ENCODE measurements at regions not wholly inside any gene's neighbourhood (a gene's known extent, or its start where the extent isn't known, plus 50 kb on each side); places are given as distances from the start of the nearest gene placed in this dataset.

GRCh38 chr3:103825586-103825985, 1390.8 kb downstream of the ZPLD1 start:
- peaks cover 13% of the 10 kb centered on the region for H3K9me3 Mint-ChIP-seq (ENCODE audit: low read depth)
- H3K36me3 Mint-ChIP-seq (ENCODE audit: low read depth), result peaks cover 2% of the 10 kb centered on the region
- TF ChIP-seq, protein P1, sequence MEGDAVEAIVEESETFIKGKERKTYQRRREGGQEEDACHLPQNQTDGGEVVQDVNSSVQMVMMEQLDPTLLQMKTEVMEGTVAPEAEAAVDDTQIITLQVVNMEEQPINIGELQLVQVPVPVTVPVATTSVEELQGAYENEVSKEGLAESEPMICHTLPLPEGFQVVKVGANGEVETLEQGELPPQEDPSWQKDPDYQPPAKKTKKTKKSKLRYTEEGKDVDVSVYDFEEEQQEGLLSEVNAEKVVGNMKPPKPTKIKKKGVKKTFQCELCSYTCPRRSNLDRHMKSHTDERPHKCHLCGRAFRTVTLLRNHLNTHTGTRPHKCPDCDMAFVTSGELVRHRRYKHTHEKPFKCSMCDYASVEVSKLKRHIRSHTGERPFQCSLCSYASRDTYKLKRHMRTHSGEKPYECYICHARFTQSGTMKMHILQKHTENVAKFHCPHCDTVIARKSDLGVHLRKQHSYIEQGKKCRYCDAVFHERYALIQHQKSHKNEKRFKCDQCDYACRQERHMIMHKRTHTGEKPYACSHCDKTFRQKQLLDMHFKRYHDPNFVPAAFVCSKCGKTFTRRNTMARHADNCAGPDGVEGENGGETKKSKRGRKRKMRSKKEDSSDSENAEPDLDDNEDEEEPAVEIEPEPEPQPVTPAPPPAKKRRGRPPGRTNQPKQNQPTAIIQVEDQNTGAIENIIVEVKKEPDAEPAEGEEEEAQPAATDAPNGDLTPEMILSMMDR (IDR thresholded peaks at IDR 0.05), result no peak
- peaks cover 11% of the 10 kb centered on the region for H3K27me3 Mint-ChIP-seq (ENCODE audit: low read depth)
- DNase-seq (ENCODE audit: low spot score), result no peak
- no peak overlapping the region for H3K4me3 Mint-ChIP-seq (ENCODE audit: unreplicated experiment)
- no peak overlapping the region for H3K27ac Mint-ChIP-seq (ENCODE audit: unreplicated experiment)
- no peaks in the 10 kb centered on the region for H3K4me1 Mint-ChIP-seq (ENCODE audit: low read depth)

GRCh38 chr3:103829723-103830326, 1395.0 kb downstream of the ZPLD1 start:
- TF ChIP-seq, protein P1 (IDR thresholded peaks at IDR 0.05), result no peak
- no peaks in the 10 kb centered on the region for H3K4me1 Mint-ChIP-seq (ENCODE audit: low read depth)
- H3K27ac Mint-ChIP-seq (ENCODE audit: unreplicated experiment), result no peak overlapping the region
- H3K27me3 Mint-ChIP-seq (ENCODE audit: low read depth), result peaks cover 14% of the 10 kb centered on the region
- H3K9me3 Mint-ChIP-seq (ENCODE audit: low read depth), result peaks cover 13% of the 10 kb centered on the region
- no peak overlapping the region for H3K4me3 Mint-ChIP-seq (ENCODE audit: unreplicated experiment)
- H3K36me3 Mint-ChIP-seq (ENCODE audit: low read depth), result peaks cover 2% of the 10 kb centered on the region
- no peak for DNase-seq (ENCODE audit: low spot score)

DNA sequence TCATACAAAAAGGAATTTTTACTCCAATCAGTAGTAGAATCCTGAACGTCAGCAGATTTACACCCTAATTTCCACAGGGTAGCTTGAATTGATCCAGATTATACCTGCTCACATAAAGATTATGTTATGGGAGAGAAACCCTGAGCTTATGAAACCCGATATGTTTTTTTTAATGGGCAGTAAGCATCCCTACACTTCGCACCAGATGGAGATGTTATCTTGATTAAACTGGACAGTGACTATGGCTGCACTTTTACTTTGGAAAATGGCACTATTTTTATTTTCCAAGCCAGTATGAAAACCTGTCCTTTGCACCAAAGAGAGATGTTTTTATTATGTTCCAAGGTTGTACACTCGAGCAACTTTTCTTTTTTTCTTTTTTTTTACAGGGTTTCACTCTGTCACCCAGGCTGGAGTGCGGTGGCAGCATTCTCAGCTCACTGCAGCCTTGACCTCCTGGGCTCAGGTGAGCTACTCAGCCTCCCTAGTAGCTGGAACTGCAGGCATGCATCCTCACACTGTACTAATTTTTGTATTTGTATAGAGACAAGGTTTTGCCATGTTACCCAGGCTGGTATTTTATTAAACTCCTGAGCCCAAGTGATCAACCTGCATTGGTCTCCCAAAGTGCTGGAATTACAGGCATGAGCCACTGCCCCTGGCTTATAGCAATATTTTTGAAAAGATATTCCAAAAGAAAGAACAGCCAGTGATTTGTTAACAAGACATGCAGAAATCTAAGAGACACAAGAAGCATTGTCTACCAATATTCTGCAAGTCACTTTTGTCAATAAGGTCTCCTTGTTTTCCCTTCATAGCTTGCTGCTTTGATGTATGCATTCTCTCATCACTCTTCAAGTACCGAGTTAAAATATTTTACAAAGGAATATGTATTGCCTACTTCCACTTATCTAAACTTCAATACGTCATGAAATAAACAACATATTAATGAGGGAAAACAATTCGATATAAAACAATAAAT, 1412.6 kb downstream of the ZPLD1 start:
- Mint-ChIP-seq H3K4me3 (ENCODE audit: unreplicated experiment) (no peak overlapping the region), H3K4me1 (ENCODE audit: low read depth) (no peaks in the 10 kb centered on the region), H3K27me3 (ENCODE audit: low read depth) (peaks cover 5% of the 10 kb centered on the region), H3K9me3 (ENCODE audit: low read depth) (no peaks in the 10 kb centered on the region), H3K27ac (ENCODE audit: unreplicated experiment) (no peak overlapping the region), H3K36me3 (ENCODE audit: low read depth) (no peaks in the 10 kb centered on the region)
- TF ChIP-seq, protein P1 (IDR thresholded peaks at IDR 0.05), result no peak
- no peak for DNase-seq (ENCODE audit: low spot score)

DNA sequence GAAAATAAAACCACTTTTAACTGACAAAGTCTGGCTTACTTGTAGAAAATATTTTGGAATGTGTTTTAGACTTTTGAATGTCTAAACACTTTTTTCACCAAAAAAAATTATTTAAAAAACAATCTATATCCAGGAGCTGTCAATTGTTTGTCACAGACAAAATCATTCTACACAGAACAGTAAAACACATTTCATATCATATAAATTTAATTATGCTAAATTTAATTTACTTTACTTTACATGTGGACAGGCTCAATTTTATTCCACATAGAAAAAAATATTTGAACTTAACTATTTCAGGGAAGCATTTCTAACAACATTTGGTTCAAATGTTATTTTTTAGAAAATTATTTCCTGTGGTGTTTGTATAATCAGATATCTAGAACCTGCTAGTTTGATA, 1417.0 kb downstream of the ZPLD1 start:
- TF ChIP-seq, protein P1 (IDR thresholded peaks at IDR 0.05), result no peak
- Mint-ChIP-seq H3K36me3 (ENCODE audit: low read depth) (no peaks in the 10 kb centered on the region), H3K9me3 (ENCODE audit: low read depth) (no peaks in the 10 kb centered on the region), H3K4me3 (ENCODE audit: unreplicated experiment) (no peak overlapping the region), H3K27ac (ENCODE audit: unreplicated experiment) (no peak overlapping the region), H3K27me3 (ENCODE audit: low read depth) (peaks cover 5% of the 10 kb centered on the region), H3K4me1 (ENCODE audit: low read depth) (no peaks in the 10 kb centered on the region)
- no peak for DNase-seq (ENCODE audit: low spot score)

GRCh38 chr3:103862415-103862814, 1427.6 kb downstream of the ZPLD1 start:
- DNase-seq (ENCODE audit: low spot score), result no peak
- TF ChIP-seq, protein P1 (IDR thresholded peaks at IDR 0.05), result no peak
- no peaks in the 10 kb centered on the region for H3K4me1 Mint-ChIP-seq (ENCODE audit: low read depth)
- peaks cover 7% of the 10 kb centered on the region for H3K9me3 Mint-ChIP-seq (ENCODE audit: low read depth)
- H3K36me3 Mint-ChIP-seq (ENCODE audit: low read depth), result no peaks in the 10 kb centered on the region
- no peak overlapping the region for H3K27ac Mint-ChIP-seq (ENCODE audit: unreplicated experiment)
- no peak overlapping the region for H3K4me3 Mint-ChIP-seq (ENCODE audit: unreplicated experiment)
- peaks cover 3% of the 10 kb centered on the region for H3K27me3 Mint-ChIP-seq (ENCODE audit: low read depth)
